PC-3 (cell line): ENCODE measurements at regions not wholly inside any gene's neighbourhood (a gene's known extent, or its start where the extent isn't known, plus 50 kb on each side); places are given as distances from the start of the nearest gene placed in this dataset.

ENCODE experiments used
- EZH2 ChIP-seq: fragments of 300-600 bp; sonication (generic); IDR thresholded peaks from one replicate; pipeline ENCODE4 v1.6.1; 2017; ENCODE audit warnings: antibody characterized with exemption, mild to moderate bottlenecking, low read length; ENCODE audit not compliant: unreplicated experiment
- EZH2phosphoT487 ChIP-seq: fragments of 300-600 bp; sonication (generic); IDR thresholded peaks from 2 replicates; pipeline ENCODE4 v1.6.1; 2018; ENCODE audit warnings: mild to moderate bottlenecking, antibody characterized with exemption, low read length, borderline replicate concordance
- TF ChIP-seq, protein P1 (sequence below): fragments of 300-600 bp; sonication (generic); conservative IDR thresholded peaks from 2 replicates; pipeline ENCODE4 v1.5.1; 2017; ENCODE audit warnings: antibody characterized with exemption, low read depth, mild to moderate bottlenecking, low read length

DNA sequence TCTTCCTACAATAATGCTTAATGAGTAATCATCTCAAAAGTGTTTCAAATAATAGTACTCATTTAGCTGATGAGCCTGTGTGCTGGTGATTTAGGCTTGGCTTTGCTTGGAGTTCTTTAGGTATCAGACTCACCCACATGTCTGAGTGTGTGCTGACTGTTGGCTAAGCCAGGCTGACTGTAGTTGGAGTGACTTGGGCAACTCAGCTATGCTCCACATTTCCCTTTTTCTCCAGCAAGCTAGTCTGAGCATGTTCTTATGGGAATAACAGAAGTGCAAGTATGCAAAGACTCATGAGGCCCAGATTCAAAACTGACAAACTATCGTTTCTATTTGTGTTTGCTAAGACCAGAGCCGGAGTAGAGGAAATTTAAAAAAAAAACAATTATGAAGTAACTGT lies 99.0 kb upstream of the ADGRL4 start:
- TF ChIP-seq EZH2, result no peak
- TF ChIP-seq, protein P1, sequence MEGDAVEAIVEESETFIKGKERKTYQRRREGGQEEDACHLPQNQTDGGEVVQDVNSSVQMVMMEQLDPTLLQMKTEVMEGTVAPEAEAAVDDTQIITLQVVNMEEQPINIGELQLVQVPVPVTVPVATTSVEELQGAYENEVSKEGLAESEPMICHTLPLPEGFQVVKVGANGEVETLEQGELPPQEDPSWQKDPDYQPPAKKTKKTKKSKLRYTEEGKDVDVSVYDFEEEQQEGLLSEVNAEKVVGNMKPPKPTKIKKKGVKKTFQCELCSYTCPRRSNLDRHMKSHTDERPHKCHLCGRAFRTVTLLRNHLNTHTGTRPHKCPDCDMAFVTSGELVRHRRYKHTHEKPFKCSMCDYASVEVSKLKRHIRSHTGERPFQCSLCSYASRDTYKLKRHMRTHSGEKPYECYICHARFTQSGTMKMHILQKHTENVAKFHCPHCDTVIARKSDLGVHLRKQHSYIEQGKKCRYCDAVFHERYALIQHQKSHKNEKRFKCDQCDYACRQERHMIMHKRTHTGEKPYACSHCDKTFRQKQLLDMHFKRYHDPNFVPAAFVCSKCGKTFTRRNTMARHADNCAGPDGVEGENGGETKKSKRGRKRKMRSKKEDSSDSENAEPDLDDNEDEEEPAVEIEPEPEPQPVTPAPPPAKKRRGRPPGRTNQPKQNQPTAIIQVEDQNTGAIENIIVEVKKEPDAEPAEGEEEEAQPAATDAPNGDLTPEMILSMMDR, result no peak
- TF ChIP-seq EZH2phosphoT487, result no peak
